HG03575 (cell line): ENCODE measurements at regions not wholly inside any gene's neighbourhood (a gene's known extent, or its start where the extent isn't known, plus 50 kb on each side); places are given as distances from the start of the nearest gene placed in this dataset.
"Not testable (repeated sequence)": the region's sequence is repeated elsewhere in the genome, so short reads cannot be mapped to it uniquely, and the experiment has no call there.

ENCODE experiments used
- ATAC-seq: cut with Tn5 transposase; IDR thresholded peaks from one replicate; pipeline ENCODE4 v1.9.1; 2021; ENCODE audit not compliant: unreplicated experiment, insufficient number of reproducible peaks, low FRiP score; ENCODE audit errors: extremely low read depth

DNA sequence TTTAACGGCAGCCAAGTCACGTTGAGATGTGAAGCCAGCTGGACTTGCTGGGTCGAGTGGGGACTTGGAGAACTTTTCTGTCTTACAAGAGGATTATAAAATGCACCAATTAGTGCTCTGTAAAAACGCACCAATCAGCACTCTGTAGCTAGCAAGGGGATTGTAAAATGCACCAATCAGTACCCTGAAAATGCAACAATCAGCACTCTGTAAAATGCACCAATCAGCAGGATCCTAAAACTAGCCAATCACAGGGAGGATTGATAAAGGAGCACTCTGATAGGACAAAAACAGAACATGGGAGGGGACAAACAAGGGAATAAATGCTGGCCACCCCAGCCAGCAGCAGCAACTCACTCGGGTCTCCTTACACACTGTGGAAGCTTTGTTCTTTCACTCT, 337.6 kb upstream of the SLITRK5 start:
- ATAC-seq: no peak

DNA sequence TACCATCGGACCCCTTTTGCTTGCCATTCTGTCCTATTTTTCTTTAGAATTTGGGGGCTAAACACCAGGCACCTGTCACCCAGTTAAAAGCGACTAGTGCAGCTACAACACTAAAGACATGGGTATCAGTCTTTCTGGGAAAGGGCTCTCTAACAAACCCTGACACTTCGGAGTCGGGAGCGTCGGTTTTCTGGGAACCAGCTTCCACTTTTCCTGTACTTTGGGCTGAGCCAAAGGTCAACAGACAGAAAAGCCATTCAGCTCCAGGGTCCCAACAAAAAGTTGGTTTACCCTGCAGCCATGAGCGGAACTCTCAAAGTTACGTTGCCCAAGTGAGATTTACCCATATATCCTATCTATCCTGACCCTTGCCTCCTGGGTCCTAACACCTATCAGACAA, 337.0 kb upstream of the SLITRK5 start:
- ATAC-seq: no peak

DNA sequence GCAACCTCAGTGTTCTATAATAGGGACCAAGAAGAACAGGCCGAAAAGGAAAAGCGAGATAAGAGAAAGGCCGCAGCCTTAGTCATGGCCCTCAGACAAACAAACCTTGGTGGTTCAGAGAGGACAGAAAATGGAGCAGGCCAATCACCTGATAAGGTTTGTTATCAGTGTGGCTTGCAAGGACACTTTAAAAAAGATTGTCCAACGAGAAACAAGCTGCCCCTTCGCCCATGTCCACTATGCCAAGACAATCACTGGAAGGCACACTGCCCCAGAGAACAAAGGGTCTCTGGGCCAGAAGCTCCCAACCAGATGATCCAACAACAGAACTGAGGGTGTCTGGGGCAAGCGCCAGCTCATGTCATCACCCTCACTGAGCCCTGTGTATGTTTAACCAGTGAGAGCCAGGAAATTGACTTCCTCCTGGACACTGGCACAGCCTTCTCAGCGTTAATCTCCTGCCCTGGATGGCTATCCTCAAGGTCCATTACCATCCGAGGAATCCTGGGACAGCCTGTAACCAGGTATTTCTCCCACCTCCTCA, 334.8 kb upstream of the SLITRK5 start:
- not testable (repeated sequence) for ATAC-seq

DNA sequence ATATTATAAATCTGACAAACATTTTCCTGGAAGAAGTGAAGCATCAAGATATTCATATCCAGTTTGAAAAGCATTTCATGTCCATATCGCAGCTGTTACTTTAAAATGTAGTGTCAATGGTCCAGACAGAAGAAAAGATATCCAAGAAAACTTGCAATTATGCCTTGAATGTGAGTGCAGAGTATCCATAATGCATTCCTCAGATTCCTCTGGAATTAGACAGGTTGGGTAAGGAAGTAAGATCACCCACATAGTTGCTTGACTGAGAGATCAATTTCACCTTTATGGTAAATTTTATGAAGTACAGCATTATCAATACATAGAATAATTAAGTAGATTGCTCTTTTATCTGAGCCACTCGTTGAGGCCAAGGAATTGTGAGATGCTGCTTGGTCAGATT, 327.0 kb upstream of the SLITRK5 start:
- ATAC-seq: no peak

DNA sequence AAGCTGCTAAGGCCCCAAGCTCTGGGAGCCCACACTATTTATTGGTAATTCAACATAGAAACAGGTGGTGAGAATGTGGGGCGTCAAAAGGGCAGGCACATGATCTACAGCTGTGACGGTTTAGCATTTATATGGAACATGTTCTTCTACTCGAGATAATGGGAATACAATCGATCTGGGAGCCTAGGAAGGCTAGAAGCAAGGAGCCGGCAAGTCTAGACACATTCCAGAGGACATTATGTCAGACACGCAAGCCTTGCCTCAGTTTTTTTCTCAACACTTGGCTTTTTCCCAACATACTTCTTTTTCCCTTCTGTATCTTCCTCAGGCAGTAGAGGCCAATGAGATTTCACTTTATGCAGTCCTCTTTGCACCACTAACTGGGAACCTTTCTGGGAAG, 315.7 kb upstream of the SLITRK5 start:
- no peak for ATAC-seq

DNA sequence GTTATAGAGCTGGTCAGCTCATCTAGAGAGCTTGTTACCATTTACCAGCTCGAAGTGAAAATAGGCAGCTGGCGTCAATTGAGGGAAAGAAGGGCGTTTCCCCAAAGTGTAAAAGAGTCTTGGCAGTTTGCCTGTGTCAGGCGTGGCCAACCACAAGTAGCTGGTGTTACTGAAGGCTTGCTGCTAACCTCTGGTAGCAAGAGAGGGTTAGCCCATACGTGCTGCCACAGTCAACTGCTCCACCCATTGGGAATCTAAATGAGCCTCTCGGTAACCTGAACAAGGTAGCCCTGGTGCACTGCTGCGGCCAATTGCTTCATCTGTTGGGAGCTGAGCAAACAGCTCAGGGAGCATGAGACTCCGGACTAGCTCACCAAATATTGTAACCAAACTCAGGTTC, 314.9 kb upstream of the SLITRK5 start:
- no peak for ATAC-seq

DNA sequence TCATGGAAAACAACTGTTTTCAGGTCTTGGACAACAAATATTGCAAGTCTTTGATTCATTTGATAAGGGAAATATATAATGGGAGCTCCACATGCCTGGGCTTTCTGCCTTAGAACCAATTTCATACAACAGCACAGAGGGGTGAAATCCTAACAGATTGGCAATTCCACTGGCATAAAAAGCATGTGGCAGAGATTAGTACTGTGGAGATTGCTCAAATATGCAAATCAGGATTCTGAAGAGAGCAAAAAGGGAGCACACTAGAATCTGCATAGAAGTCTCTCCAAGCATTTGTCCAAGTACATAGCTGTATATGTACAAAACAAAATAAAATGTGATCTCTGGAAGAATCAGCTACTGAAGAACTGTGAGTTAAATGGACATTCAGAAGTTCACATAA, 312.9 kb upstream of the SLITRK5 start:
- ATAC-seq: no peak

DNA sequence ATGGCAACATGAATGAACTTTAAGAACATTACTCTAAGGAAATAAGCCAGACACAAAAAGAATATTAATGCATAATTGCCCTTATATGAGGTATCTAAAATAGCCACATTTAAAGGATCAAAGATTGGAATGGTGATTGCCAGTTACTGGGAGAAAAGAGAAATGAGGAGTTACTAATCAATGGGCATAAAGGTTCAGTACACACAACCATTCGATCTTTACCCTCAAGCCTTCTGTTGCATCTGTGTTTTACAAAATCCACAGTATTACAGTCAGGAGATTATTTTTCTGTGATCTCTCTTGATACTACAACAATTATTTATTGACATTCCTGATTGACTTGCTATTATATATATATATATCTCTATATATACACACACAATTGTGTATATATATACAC, 310.0 kb upstream of the SLITRK5 start:
- ATAC-seq: no peak

DNA sequence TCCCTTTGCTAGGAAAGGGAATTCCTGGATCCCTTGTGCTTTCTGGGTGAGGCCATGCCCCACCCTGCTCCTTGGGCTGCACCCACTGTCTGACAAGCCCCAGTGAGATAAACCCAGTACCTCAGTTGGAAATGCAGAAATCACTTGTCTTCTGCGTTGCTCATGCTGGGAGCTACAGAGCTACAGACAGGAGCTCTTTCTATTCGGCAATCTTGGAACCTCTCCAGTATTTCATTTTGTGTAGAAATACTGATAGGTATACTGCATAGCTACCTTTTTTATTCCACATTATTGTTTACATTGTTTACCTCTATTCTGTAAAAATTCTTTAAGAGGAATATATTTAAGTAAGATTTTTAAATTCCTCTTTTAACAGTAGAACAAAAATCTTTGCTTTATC, 302.5 kb upstream of the SLITRK5 start:
- no peak for ATAC-seq

DNA sequence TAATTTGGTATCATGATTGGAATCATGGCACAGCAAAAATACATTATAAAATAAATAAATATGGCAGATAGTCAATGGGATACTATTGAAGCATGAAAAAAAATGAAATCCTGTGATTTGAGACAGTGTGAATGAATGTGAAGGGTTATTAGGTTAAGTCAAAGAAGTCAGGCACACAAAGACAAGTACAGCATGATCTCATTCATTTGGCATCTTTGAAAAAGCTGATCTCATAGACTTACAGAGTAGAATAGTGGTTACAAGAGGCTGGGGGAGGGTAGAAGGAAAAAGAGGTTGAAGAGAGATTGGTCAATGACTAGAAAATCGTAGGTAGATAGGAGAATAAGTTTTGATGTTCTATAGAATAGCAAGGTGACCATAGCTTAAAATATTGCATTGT, 295.1 kb upstream of the SLITRK5 start:
- no peak for ATAC-seq

DNA sequence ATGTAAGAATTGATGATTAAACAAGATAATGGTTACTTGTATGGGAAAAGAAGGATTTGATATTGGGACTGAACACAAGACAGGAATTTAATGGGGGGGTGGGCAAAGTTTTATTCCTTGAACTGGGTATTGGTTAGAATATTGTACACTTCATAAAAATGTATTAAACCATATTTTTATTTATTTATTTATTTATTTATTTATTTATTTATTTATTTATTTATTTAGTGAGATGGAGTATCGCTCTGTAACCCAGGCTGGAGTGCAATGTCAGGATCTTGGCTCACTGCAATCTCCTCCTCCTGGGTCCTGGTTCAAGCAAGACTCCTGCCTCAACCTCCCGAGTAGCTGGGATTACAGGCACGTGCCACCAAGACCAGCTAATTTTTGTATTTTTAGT, 287.1 kb upstream of the SLITRK5 start:
- no peak for ATAC-seq

DNA sequence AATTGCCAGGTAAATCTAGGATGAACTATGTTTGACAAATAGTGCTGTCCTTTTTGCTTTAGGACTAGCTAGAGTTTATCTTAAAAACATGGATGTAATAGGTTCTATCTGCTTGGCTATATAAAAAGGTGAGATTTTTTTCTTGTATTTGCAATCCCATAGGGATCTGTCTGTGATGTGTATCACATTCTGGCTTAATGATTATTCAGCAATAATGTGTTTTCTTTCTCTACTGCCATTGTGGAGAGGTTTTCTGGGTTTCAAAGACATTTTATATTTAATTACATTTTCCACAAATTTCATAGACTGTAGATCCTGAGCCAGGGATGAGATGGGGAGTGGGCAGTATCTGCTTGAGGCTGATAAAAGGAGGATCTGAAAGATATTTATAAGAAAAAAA, 277.8 kb upstream of the SLITRK5 start:
- no peak for ATAC-seq

DNA sequence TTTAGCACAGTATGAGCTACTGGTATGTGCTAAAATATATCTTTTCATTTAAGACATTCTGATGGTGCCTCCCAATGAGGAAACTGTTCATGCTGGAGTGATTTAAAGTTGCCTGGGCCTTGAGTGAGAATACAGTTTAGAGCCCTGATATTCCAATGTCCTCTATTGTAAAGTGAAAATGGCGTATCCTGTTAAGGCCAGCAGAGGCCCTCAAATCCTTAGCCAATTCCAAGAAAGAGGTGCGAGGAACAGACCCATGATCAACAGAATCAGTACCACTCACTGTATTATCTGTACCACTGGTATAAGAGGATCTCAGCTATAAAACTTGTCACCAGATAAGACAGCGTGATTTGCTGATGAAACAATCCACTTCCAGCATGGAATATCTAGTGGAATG, 273.1 kb upstream of the SLITRK5 start:
- no peak for ATAC-seq

DNA sequence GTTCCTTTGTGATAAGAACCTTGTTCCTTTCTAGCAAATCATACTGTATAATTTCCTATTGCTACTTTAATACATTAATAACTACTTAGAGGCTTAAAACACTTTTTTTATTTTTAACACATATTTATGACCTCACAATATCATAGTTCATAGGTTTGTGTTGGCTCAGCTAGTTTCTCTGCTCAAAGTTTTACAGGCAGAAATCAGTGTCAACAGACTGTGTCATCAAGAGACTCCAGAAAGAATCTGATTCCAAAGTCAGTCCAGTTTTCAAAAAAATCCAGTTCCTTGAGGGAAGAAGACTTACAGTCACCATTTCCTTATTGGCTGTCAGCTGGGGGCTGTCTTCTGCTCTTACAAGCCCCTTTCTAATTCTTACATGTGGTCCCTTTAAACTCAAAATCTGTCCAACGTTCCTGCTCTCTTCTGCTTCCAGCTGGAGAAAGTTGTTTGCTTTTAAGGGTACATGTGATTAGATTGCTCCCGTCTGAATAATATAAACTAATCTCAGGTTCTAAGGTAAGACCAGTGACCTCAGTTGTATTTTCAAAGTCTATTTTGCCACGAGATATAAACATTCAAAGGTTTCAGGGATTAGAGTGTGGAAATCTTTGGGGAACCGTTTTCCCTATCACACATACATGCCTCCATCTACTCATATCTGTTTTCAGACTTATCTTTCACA, 267.3 kb upstream of the SLITRK5 start:
- ATAC-seq: no peak

DNA sequence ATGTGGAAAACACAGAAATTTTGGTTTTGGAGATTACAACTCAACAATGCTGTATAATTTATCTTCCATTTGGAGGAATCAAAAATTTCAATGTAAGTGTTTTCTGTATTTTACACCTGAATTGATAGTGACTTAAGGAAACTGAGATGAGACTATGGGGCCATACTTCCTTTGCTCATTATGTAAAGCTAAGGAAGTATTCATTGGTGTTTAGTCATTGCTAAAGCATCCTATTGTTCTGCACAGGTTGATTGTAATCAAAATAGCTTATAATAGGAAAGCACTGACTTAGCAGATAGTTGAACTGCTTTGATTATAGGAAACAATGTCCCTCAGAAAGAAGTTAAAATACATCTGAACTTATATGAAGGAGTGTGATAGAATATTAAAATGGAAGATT, 244.4 kb upstream of the SLITRK5 start:
- ATAC-seq: no peak

DNA sequence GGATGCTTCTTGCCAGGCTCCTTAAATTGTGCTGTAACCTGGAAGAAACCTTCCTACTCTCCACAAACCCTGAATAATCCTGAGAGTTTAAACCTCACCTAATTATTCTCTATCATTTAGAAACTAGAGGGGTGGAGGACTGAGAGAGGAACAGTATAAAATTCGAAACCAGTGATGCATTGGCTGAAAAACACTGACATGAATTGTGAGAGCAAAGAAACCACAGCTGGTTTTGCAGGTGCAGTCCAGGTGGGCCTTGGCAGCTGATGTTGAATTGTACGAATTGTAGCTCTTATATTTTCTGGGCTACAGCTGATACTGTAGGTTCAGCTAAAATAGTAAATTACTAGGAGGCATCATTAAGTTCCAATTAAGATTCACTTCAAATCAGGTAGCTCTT, 227.0 kb upstream of the SLITRK5 start:
- no peak for ATAC-seq

DNA sequence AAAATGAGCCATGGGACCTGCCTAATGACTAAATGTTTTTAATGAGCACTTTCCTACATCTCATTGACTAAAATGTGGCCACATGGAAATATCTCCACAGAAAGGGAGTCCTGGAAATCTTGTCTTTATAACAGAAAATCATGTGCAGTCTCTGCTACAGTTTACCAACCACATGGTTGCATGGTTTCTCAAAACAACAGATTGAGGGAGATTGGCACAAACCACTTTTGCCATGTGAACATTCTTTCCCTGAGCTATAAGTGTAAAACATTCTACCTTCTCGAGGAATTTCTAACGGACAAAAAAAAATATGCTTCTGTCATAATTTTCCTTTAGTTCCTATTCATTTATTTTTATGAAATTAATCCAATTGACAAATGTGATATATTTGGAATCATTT, 218.9 kb upstream of the SLITRK5 start:
- ATAC-seq: no peak

DNA sequence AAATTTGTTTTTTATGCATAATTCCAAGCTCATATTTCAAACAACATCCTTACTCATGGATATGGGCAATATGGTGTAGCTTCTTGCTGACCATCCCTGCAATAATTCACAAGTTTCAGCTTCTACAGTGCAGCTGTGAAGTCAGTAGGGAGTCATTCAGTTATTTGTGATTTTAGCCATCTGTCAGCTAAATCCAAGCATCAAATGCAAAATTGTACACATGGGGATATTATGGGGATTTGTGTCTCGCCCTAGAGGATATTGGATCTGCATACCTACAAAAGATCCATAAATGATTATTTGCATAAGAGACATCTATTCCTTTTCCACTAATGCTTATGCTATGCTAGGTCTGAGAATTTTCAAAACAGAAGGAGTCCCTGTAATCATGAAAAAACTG, 217.9 kb upstream of the SLITRK5 start:
- no peak for ATAC-seq

DNA sequence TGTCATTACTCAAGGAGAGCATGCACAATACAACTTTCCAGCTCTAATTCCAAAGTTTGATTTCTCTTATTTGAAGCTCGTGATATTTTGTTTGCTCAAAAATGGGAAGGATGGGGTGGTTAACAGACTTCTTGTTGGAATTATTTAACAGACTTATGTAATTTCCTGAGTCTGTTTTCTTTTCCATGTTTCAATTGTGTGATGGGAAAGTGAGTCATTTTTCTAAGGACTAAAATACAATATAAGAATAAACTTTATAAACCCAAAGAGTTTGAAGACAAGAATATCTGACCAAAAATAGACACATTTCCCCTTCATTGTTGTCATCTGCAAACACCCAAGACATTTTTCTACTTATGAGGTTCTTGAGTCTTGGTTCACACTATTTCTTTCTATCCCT, 211.8 kb upstream of the SLITRK5 start:
- no peak for ATAC-seq

DNA sequence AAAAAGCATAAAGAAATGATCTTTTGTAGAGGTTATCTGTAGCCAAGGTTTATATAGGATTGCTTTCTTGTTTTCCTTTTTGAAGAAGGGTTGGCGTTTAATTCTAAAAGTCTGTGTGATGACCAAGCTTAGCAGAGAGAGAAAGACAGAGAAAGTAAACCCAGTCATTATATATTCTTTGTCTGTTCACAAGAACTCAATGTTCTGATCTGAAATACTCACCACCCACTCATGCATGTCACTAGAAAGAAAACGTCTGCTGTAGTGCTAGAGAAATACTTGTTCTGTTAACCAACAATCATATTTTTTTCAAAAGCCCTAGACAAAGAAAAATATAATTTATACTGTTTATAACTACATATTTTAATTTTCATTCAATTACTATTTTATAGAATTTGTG, 173.7 kb upstream of the SLITRK5 start:
- ATAC-seq: no peak

DNA sequence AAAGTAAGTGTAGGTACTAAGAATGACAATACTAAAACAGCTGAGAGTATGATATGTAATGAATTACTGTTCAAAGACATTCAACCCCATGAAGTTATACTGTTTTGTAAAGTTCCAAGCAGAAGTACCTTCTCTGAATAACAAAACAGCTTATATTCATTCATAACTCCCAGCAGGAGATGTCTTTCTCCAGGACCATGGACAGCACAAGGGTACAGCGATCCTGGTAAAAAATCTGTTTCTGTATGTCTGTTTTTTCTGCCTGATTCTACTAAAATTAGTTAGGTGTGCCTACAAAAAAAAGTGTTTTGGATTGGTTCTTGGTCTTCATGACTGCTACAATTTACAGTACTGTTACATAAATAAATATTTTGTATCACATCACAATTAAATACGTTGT, 172.5 kb upstream of the SLITRK5 start:
- ATAC-seq: no peak
